NB4 (cell line): ENCODE measurements at regions not wholly inside any gene's neighbourhood (a gene's known extent, or its start where the extent isn't known, plus 50 kb on each side); places are given as distances from the start of the nearest gene placed in this dataset.
"Not testable (repeated sequence)": the region's sequence is repeated elsewhere in the genome, so short reads cannot be mapped to it uniquely, and the experiment has no call there.

Source experiments
- DNase-seq: peaks from one replicate; pipeline ENCODE4 v3.0.0; 2010; ENCODE audit warnings: low read depth
- H3K4me3 ChIP-seq: one replicate; pipeline ENCODE4 v1.5.1; 2011; ENCODE audit warnings: mild to moderate bottlenecking, low read depth, low read length, moderate library complexity
- MYC ChIP-seq: IDR thresholded peaks from 2 replicates; pipeline ENCODE4 v1.6.1; 2011; ENCODE audit warnings: low read depth, low read length
- POLR2A ChIP-seq: IDR thresholded peaks from 2 replicates; pipeline ENCODE4 v1.6.1; 2011; ENCODE audit warnings: mild to moderate bottlenecking; ENCODE audit not compliant: insufficient read length; ENCODE audit errors: extremely low read depth
- TF ChIP-seq, protein P1 (sequence below): IDR thresholded peaks from 2 replicates; pipeline ENCODE4 v1.6.1; 2011; ENCODE audit warnings: low read depth, low read length
- TF ChIP-seq, protein P2 (sequence below): IDR thresholded peaks from one replicate; pipeline ENCODE4 v1.5.1; 2012; ENCODE audit warnings: low read depth, low read length

DNA sequence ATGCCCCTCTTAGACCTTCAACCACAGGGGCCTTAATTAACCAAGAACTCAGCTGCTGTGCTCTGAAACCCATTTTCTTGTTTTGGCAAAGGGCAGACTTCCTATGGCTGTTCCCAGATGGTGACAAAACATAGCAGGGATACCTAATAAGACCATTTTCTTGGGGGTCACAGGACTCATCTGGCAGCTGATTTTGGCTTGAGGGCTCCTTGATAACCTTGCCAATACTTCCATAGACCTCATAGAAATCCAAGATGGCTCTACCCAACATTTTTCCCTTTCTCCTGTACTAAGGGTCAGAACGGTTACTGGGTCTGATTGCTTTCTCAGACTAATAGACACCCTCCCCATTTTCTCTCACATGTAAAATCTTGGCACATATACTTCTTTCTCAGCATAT lies 757.7 kb upstream of the SEMA6A start:
- TF ChIP-seq, protein P1, sequence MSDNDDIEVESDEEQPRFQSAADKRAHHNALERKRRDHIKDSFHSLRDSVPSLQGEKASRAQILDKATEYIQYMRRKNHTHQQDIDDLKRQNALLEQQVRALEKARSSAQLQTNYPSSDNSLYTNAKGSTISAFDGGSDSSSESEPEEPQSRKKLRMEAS = no peak
- TF ChIP-seq MYC = no peak
- TF ChIP-seq POLR2A = no peak
- TF ChIP-seq, protein P2, sequence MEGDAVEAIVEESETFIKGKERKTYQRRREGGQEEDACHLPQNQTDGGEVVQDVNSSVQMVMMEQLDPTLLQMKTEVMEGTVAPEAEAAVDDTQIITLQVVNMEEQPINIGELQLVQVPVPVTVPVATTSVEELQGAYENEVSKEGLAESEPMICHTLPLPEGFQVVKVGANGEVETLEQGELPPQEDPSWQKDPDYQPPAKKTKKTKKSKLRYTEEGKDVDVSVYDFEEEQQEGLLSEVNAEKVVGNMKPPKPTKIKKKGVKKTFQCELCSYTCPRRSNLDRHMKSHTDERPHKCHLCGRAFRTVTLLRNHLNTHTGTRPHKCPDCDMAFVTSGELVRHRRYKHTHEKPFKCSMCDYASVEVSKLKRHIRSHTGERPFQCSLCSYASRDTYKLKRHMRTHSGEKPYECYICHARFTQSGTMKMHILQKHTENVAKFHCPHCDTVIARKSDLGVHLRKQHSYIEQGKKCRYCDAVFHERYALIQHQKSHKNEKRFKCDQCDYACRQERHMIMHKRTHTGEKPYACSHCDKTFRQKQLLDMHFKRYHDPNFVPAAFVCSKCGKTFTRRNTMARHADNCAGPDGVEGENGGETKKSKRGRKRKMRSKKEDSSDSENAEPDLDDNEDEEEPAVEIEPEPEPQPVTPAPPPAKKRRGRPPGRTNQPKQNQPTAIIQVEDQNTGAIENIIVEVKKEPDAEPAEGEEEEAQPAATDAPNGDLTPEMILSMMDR = no peak
- no peak for DNase-seq
- no peak overlapping the region for H3K4me3 ChIP-seq

DNA sequence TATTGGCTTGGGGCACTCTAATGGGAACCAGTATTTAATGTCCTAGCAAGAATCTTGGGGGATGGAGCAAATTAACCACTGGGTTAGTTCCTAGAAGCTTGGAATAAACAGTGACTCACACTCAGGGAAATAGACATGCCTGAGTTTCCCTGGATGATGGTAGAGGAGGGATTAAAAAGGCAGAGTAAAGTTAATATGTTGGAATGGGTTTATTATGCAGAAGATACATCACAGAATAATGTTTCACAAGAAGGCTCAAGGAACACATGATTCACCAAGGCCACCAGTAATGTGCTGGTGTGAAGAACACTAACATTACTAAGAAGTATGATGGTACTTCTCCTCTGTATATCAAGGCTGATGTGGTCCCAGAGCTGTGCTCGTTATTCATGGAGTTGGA lies 752.9 kb upstream of the SEMA6A start:
- no peak for DNase-seq
- H3K4me3 ChIP-seq = no peak overlapping the region
- no peak for TF ChIP-seq POLR2A
- TF ChIP-seq, protein P1 = no peak
- TF ChIP-seq, protein P2 = no peak
- no peak for TF ChIP-seq MYC

DNA sequence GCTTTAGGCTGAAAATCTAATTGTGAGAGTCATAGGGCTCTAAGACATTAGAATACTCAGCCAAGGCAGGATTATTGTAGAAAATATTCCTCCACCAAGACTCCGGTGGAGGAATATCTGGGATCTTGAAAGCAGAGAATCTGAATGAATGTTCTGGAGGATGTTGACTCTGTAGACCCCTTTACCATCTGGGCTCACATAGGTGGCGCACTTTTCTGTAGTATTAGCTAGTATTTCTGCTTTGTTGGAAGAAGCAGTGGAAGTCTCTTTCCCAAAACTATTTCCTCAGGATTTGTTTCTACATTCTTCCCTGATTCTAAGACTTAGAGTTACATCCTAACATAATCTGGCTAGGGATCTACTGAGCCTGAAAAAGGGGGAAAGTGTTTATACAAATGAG lies 752.4 kb upstream of the SEMA6A start:
- TF ChIP-seq, protein P2 = no peak
- TF ChIP-seq, protein P1 = no peak
- TF ChIP-seq MYC (no peak), POLR2A (no peak)
- H3K4me3 ChIP-seq = no peak overlapping the region
- DNase-seq = no peak

DNA sequence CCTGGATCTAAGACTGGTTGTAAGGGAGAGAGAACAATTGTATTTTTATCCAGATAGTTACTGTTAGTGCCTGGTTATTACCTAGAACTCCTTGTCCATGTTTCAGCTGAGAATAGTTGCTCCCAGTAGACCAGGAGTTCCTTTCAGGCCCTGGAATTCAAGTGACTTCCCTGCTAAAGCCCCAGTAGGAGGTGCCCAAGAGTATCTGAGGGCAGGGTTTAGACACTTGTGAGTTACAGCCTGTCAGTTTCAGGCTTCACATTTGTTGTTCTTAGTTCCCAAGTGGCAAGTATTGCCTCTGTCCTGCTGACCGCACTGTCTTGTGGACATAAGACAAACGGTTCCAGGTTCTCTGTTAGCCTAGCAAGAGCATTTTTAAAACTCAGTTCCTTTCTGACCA lies 743.9 kb upstream of the SEMA6A start:
- TF ChIP-seq, protein P2 = peak; percentile 5
- TF ChIP-seq POLR2A = no peak
- no peak overlapping the region for H3K4me3 ChIP-seq
- DNase-seq = peak; percentile 9

DNA sequence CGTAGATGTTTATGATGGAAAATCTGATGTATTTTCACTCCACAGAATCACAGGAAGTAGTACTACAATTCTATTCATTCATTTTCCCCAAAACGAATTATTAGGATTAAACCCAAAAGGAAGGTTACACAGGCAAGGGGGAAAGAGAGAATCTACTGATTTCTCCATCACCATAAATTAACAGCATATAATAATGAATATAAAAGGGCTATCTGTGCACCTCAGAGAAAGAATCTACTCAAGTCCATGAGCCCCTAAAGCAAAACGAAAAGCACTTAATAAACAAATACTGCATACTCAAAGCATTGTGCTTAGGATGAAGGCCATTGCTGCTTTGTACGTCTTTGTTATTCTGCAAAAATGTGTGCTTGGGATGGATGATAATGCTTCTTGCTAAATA lies 740.5 kb upstream of the SEMA6A start:
- no peak overlapping the region for H3K4me3 ChIP-seq
- DNase-seq = no peak
- TF ChIP-seq, protein P2 = no peak
- TF ChIP-seq MYC (no peak), POLR2A (no peak)
- TF ChIP-seq, protein P1 = no peak

DNA sequence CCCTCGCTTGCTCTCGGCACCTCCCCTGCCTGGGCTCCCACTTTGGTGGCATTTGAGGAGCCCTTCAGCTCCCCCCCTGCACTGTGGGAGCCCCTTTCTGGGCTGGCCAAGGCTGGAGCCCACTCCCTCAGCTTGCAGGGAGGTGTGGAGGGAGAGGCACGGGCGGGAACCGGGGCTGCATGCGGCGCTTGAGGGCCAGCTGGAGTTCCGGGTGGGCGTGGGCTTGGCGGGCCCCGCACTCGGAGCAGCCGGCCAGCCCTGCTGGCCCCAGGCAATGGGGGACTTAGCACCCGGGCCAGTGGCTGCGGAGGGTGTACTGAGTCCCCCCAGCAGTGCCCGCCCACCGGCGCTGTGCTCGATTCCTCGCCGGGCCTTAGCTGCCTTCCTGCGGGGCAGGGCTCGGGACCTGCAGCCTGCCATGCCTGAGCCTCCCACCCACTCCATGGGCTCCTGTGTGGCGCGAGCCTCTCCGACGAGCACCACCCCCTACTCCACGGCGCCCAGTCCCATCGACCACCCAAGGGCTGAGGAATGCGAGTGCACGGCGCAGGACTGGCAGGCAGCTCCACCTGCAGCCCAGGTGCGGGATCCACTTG lies 730.0 kb upstream of the SEMA6A start:
- not testable (repeated sequence) for DNase-seq, H3K4me3 ChIP-seq

DNA sequence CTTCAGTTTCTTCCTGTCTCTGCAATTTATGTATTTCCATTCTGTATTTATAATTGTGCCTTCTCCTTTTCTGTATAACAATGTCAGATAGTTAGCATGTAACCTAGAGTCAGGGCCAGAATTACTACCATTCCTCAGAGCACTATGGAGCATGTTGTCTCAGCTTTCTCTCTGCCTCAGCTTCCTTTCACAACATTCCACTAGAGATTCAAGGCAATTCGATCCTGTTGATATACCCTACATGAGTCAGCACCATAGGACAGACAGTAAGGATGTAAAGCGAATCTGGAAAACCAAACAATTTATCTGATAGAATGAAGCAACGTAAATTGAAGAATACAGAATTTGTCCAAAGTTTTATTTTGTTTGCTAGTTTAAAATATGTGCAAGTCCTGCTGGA lies 728.3 kb upstream of the SEMA6A start:
- TF ChIP-seq POLR2A = no peak
- DNase-seq = no peak
- H3K4me3 ChIP-seq = no peak overlapping the region
